Fibroblast of skin of scalp (primary cell): ENCODE measurements at regions not wholly inside any gene's neighbourhood (a gene's known extent, or its start where the extent isn't known, plus 50 kb on each side); places are given as distances from the start of the nearest gene placed in this dataset.

Experiments used
- DNase-seq: peaks from one replicate; pipeline ENCODE4 v3.0.0-alpha.2; 2013

DNA sequence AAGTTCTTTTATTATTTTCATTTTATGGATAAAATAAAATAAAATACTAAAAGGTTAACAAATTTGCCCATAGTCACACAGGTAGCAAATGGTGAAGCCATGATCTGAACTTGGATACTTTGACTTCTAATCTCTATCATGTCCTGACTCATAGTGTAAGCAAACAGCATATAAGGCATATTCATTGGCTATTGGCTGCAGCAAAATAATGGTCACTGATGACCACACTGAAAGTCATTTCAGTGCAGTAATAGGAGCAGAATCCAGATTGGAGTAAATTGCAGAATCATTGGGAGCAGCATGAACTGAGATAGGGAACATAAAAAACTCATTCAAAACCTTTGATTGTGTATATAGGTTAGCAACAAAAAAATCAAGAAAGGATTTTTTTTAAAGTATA lies 262.9 kb downstream of the PLA2G4A start:
- DNase-seq: no peak

DNA sequence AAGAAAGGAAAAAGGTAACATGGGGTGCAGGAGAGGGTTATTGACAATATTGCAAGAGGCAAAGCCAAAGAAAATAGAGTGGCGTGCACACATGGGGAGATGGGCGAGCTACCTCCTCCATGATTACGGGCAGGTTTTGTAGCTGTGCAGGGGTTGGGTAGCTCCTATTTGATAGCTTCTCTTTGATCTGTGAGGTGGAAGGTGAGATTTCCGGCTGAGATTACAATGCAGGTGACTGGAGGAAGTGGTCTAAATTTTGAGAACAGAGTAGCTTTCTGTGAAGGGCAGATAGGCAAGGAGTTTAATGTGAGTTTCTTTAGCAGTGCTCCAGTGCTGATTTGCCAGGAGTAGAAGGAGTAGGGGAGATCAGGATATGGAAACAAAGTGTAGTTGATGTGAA lies 263.4 kb downstream of the PLA2G4A start:
- DNase-seq: no peak

DNA sequence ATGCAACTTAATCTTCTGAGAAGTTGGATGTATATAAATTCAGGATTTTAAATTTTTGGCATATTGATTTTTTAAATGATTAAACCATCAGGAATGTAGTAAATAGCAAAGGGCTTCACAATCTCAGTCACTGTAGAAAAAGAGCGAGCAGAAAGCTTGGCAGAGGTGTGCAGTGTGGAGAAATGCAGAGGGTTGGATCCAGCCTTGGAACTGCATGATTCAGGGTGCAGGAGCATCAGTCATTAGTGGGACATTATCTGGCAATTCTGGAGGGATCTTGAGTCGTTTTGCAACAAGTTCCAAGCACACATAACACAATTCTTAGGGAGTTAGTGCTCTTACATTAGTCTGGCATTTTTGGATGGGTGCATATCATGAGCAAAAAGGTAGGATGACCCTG lies 267.9 kb downstream of the PLA2G4A start:
- no peak for DNase-seq

- no peak for DNase-seq
Measured at GRCh38 chr1:187110351-187110750, 281.6 kb downstream of the PLA2G4A start.

- DNase-seq: no peak
Measured at GRCh38 chr1:187114792-187115191, 286.0 kb downstream of the PLA2G4A start.

DNA sequence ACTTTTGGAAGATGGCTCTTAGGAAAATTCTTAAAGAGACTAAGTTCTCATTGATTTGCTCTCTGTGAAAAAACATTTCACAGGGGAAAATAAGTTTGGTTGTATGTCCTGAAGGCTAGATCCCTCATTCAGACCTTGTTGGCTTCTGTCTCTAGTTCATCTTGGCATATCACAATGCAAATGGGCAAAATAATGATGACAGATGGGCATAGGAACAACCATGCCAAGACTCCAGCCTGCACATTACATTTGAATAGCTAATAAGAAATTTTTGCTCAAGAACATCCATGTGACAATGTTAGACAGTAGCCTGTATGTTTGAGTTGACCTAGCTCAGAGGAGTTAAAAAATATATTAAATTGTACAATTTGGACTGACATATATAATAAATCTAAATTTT lies 292.9 kb downstream of the PLA2G4A start:
- no peak for DNase-seq

- no peak for DNase-seq
Measured at GRCh38 chr1:187122566-187122965, 293.8 kb downstream of the PLA2G4A start.

GRCh38 chr1:187129132-187129531 lies 300.4 kb downstream of the PLA2G4A start:
- DNase-seq: no peak

DNA sequence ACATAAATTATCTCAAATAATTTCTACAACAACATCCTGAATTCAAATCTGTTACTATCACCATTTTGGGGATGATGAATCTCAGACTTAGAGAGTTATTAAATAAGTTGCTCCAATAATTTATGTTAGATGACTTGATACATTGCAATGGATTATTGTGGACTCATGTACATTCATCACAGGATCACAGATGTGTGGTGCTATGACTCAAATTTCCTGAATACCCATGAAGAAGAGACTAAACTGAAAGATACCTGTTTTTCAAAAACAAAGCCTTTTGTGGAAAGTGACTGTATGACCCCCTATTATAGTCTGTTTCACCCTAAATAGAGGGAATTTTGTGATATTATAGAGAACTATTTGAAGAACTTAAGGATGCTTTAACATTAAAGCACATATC lies 315.0 kb downstream of the PLA2G4A start:
- DNase-seq: no peak

GRCh38 chr1:187146388-187146787 lies 317.6 kb downstream of the PLA2G4A start:
- no peak for DNase-seq

DNA sequence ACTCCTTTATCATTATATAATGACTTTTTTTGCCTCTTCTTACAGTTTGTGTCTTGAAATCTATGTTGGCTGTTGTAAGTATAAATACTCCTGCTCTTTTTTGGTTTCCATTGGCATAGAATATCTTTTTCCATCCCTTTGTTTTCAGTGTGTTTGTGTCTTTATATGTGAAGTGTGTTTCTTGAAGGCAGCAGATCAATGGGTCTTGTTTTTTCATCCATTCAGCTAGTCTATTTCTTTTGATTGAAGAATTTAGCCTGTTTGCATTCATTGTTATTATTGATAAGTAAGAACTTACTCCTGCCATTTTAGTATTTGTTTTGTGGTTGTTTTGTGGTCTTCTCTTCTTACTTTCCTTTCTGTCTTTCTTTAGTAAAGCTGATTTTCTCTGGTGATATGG lies 322.8 kb downstream of the PLA2G4A start:
- DNase-seq: no peak

DNA sequence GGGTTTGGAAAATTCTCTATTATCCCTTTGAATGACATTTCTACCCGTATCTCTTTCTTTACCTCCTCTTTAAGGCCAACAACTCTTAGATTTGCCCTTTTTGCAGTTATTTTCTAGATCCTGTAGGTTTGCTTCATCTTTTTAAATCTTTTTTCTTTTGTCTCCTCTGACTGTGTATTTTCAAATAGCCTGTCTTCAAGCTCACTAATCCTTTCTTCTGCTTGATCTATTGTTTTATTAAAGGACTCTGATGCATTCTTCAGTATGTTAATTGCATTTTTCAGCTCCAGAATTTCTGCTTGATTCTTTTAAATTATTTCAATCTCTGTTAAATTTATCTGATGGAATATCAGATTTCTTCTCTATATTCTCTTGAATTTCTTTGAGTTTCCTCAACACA lies 324.3 kb downstream of the PLA2G4A start:
- DNase-seq: no peak

DNA sequence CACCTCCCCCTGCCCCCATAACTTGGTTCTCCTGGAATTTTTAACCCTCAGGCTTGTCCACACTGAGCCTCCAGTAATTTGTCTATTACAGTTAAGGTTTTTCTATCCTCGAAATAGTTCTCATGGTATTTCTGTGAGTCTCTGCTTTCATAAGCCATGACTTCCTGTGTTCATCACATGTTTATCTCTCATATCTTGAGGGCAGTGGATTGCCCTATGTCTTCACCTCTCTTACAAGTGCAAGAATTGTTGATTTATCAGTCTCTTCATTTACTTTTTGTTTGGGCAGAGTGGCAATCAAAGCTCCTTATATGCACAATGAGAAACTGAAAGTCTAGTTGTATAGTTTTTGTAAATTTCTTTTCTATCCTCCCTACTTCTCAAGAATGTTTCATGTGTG lies 328.4 kb downstream of the PLA2G4A start:
- DNase-seq: no peak

GRCh38 chr1:187157552-187157951 lies 328.8 kb downstream of the PLA2G4A start:
- DNase-seq: no peak

DNA sequence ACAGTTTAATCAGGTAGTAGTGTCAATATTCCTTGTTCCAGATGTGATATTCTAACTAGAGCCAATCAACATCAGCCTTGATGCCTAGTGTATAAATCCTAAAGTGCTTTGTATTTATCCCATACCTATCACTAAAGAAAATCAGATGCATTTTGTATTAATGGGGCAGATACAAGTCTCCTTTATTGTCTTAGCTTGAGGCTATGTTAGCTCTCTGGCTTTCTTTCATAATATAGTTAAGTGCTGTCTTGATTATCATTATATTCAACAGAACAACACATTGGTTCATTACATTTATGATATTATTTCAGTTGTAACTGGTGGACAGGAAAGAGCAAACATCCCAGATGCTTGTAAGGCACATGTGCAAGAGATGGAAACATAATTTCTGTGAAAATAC lies 338.8 kb downstream of the PLA2G4A start:
- DNase-seq: no peak

DNA sequence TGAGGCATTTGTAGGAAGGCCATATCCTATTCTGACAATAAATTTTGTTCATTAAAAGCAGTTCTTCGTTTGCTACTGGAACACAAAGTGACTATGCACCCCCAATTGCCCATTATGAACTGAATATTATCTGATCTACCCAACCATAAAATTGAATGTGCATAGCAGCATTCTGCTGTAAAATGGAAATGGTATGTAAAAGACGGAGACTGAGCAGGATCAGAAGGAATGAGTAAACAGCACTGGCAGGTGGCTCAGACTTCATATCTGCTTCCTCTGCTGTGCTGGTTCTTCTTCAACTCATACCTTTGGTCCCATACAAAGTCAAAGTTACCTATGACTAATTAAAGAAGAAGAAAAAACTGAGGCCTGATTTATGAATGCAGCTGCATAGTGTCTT lies 339.5 kb downstream of the PLA2G4A start:
- no peak for DNase-seq

- DNase-seq: no peak
Measured at GRCh38 chr1:187185389-187185788, 356.6 kb downstream of the PLA2G4A start.

DNA sequence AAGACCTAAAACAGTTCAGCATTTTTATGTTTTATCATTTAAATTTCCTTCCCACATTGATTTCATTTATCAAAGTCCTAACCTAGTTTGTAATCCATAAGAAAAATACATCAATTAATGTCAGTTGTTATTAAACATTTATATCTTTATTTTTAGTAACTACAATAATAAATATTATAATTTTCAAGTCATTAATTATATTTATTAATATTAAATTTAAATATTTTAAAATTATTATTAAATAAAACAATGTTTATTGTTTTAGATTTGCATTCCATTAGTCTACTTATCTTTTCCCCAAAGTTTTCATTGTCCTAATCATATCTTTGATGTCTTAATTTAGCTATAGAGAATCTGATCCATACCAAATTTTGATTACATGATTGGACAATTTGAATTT lies 368.9 kb downstream of the PLA2G4A start:
- no peak for DNase-seq

GRCh38 chr1:187203257-187203656 lies 374.5 kb downstream of the PLA2G4A start:
- DNase-seq: peak; percentile 22

DNA sequence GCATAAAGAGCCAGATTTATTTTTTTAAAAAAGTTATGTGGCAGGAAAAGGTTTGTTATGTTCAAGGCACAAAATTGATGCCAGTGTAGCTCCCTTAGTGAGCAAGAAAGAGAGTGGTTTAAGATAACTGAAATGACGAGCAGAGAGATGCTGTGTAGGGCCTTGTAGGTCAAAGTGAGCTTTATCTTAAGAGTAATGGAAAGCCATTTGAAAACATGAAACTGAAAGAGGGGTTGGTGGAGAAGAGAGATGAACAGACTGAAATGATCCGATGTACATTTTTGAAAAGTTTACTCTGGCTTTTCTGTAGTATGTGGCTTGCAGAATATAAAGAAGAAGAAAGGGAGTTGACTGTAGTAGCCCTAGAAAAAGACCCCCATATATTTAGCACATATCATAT lies 383.6 kb downstream of the PLA2G4A start:
- no peak for DNase-seq

DNA sequence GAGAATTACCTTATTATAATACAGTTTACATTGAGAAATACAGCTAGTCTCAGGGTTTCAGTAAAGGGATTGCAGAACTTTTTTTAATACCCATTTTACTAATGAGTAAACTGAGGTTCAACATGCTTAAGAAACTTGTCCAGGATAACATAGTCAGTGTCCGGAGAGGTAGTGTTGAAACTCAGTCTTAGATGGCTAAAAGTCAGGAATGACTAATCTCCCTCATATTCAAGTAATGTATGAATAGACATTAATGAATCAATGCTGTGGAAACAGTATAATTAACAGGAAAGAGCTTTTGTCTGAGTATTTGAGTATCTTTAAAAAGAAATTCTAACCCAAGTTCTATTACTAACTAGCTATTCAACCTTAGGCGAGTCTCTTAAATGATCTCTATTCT lies 397.6 kb downstream of the PLA2G4A start:
- DNase-seq: no peak

DNA sequence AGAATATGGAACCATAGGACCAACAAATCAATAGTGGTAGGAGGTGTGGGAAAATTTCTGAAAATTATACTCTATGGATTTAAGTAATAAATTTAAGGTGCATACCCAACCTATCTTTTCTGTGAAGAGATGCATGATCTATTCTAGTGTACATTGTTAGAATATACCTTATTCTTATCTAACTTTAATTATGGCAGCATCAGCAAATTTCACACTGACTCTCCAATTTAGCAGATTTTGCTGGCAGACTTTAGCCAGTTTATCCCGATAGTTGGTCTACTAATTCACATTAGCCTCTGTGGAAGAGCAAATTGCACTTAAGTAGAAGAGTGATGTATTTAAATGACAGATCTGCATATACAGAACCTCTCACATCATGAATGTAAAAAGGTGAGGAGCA lies 400.0 kb downstream of the PLA2G4A start:
- no peak for DNase-seq

DNA sequence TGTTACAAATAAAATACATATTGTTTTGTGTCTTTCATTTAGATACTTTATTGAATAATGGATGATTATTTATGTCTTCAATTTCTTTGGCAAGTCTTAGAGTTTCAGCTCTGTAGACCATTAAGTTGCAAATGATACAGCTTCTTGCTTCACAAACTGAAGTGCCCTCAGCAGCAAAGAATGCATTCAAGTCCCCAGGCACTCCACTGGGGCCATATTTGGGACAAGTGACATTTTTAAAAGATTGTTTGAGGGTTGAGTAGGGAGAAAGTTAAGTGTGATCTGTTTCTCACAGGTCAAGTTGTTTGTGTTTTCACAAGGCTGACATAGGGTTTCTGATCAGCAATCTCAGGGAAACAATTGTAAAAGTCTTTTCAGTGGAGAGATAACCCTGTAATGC lies 400.7 kb downstream of the PLA2G4A start:
- no peak for DNase-seq

GRCh38 chr1:187234706-187235105 lies 406.0 kb downstream of the PLA2G4A start:
- DNase-seq: no peak

GRCh38 chr1:187236199-187236598 lies 407.4 kb downstream of the PLA2G4A start:
- no peak for DNase-seq

- DNase-seq: no peak
Measured at GRCh38 chr1:187236676-187237075, 407.9 kb downstream of the PLA2G4A start.
